ENCODE measurements at regions not wholly inside any gene's neighbourhood (a gene's known extent, or its start where the extent isn't known, plus 50 kb on each side); places are given as distances from the start of the nearest gene placed in this dataset.

GRCh38 chr2:12131975-12132374, 385.5 kb downstream of the LPIN1 start:
- no peak overlapping the region for H2AFZ ChIP-seq (ENCODE audit: low read depth, low read length)
- no peak overlapping the region for H3K27ac ChIP-seq (ENCODE audit: insufficient read depth, low read depth, low read length)
- no TSS peak for BruUV-seq (replicated peaks)
- no peaks in the 10 kb centered on the region for H3K9me1 ChIP-seq (replicated peaks; ENCODE audit: control insufficient read depth, extremely low read depth, insufficient read depth, low read length)
- ChIA-PET CTCF (no interaction called here), POLR2A (no interaction called here)
- no peak for FAIRE-seq
- no peak overlapping the region for H3K4me3 ChIP-seq (replicated peaks in 1 of 3; ENCODE audit: insufficient read depth in 1 of 3, low read depth in 1 of 3, low read length in 3 of 3)
- H3K36me3 ChIP-seq (ENCODE audit: control insufficient read depth in 2 of 2, extremely low read depth in 1 of 2, insufficient read depth in 2 of 2, low read length in 2 of 2), result no peaks in the 10 kb centered on the region
- H3K4me1 ChIP-seq (ENCODE audit: control insufficient read depth, extremely low read depth, insufficient read depth, low read length), result no peaks in the 10 kb centered on the region
- DNase-seq (ENCODE audit: low read depth, low spot score), result no peak
- no peak overlapping the region for H3K4me2 ChIP-seq (ENCODE audit: insufficient read depth, low read length)
- H3K9ac ChIP-seq (replicated peaks; ENCODE audit: extremely low read depth, insufficient read depth, low read length), result no peak overlapping the region
- no peaks in the 10 kb centered on the region for H4K20me1 ChIP-seq (replicated peaks; ENCODE audit: control insufficient read depth, extremely low read depth, insufficient read depth, low read length)
- no peaks in the 10 kb centered on the region for H3K79me2 ChIP-seq (ENCODE audit: control insufficient read depth, insufficient read depth, low read length)
- intact Hi-C loops (cut with micrococcal nuclease), result no loop called here
- TF ChIP-seq CTCF (IDR thresholded peaks at IDR 0.05; ENCODE audit: extremely low read depth in 1 of 2, insufficient read depth in 1 of 2, low read depth in 1 of 2, low read length in 2 of 2) (no peak), FOS (IDR thresholded peaks at IDR 0.05; ENCODE audit: borderline replicate concordance, insufficient read depth, low read length) (no peak), MAX (IDR thresholded peaks at IDR 0.05; ENCODE audit: insufficient read depth, insufficient read length) (no peak)
- no peaks in the 10 kb centered on the region for H3K27me3 ChIP-seq (ENCODE audit: control insufficient read depth in 2 of 2, insufficient read depth in 2 of 2, low read length in 2 of 2)
- dilution Hi-C loops (cut with MboI; ENCODE audit: extremely low pct_ligation_motif_present, low sequenced_read_pairs), result no loop called here
- H3K9me3 ChIP-seq (replicated peaks; ENCODE audit: control insufficient read depth, insufficient read depth, low read length), result no peaks in the 10 kb centered on the region

- Histone ChIP-seq H3K4me3 (replicated peaks in 1 of 3; ENCODE audit: insufficient read depth in 1 of 3, low read depth in 1 of 3, low read length in 3 of 3) (no peak overlapping the region), H3K79me2 (ENCODE audit: control insufficient read depth, insufficient read depth, low read length) (no peaks in the 10 kb centered on the region), H3K4me1 (ENCODE audit: control insufficient read depth, extremely low read depth, insufficient read depth, low read length) (no peaks in the 10 kb centered on the region), H2AFZ (ENCODE audit: low read depth, low read length) (no peak overlapping the region), H3K9me1 (replicated peaks; ENCODE audit: control insufficient read depth, extremely low read depth, insufficient read depth, low read length) (no peaks in the 10 kb centered on the region), H4K20me1 (replicated peaks; ENCODE audit: control insufficient read depth, extremely low read depth, insufficient read depth, low read length) (no peaks in the 10 kb centered on the region), H3K27me3 (ENCODE audit: control insufficient read depth in 2 of 2, insufficient read depth in 2 of 2, low read length in 2 of 2) (peaks cover 5% of the 10 kb centered on the region in 2 experiments), H3K36me3 (ENCODE audit: control insufficient read depth in 2 of 2, extremely low read depth in 1 of 2, insufficient read depth in 2 of 2, low read length in 2 of 2) (no peaks in the 10 kb centered on the region), H3K4me2 (ENCODE audit: insufficient read depth, low read length) (no peak overlapping the region), H3K9ac (replicated peaks; ENCODE audit: extremely low read depth, insufficient read depth, low read length) (no peak overlapping the region), H3K27ac (ENCODE audit: insufficient read depth, low read depth, low read length) (no peak overlapping the region), H3K9me3 (replicated peaks; ENCODE audit: control insufficient read depth, insufficient read depth, low read length) (no peaks in the 10 kb centered on the region)
- dilution Hi-C loops (cut with MboI; ENCODE audit: extremely low pct_ligation_motif_present, low sequenced_read_pairs) (no loop called here), intact Hi-C loops (cut with micrococcal nuclease) (no loop called here)
- ChIA-PET POLR2A (no interaction called here), CTCF (no interaction called here)
- BruUV-seq (replicated peaks), result no TSS peak
- no peak for FAIRE-seq
- no peak for DNase-seq (ENCODE audit: low read depth, low spot score)
- TF ChIP-seq MAX (IDR thresholded peaks at IDR 0.05; ENCODE audit: insufficient read depth, insufficient read length), result no peak
- TF ChIP-seq POLR2AphosphoS5 (IDR thresholded peaks at IDR 0.05; ENCODE audit: insufficient read depth, low read depth, low read length), result no peak
- TF ChIP-seq GATA2 (IDR thresholded peaks at IDR 0.05; ENCODE audit: insufficient read depth, insufficient read length, low read depth, low read length), result no peak
- TF ChIP-seq MYC (IDR thresholded peaks at IDR 0.05; ENCODE audit: low read depth, low read length), result no peak
- no peak for TF ChIP-seq POLR2A (IDR thresholded peaks at IDR 0.05; ENCODE audit: low read depth, low read length)
- no peak for TF ChIP-seq JUN (IDR thresholded peaks at IDR 0.05; ENCODE audit: borderline replicate concordance, insufficient read depth, insufficient read length, low read depth)
- TF ChIP-seq CTCF (IDR thresholded peaks at IDR 0.05; ENCODE audit: extremely low read depth in 1 of 2, insufficient read depth in 1 of 2, low read depth in 1 of 2, low read length in 2 of 2), result no peak
- TF ChIP-seq EZH2 (IDR thresholded peaks at IDR 0.05; ENCODE audit: borderline replicate concordance, low read depth, low read length, severe bottlenecking), result no peak
- TF ChIP-seq FOS (IDR thresholded peaks at IDR 0.05; ENCODE audit: borderline replicate concordance, insufficient read depth, low read length), result no peak
Observed at GRCh38 chr2:12141618-12142258, 395.3 kb downstream of the LPIN1 start.

All from endothelial cell of umbilical vein (primary cell).